ENCODE measurements at regions not wholly inside any gene's neighbourhood (a gene's known extent, or its start where the extent isn't known, plus 50 kb on each side); places are given as distances from the start of the nearest gene placed in this dataset.
A peak's percentile ranks its signal among the peaks of the same experiment; 100 is the strongest.
"Not testable (repeated sequence)": the region's sequence is repeated elsewhere in the genome, so short reads cannot be mapped to it uniquely, and the experiment has no call there.

DNA sequence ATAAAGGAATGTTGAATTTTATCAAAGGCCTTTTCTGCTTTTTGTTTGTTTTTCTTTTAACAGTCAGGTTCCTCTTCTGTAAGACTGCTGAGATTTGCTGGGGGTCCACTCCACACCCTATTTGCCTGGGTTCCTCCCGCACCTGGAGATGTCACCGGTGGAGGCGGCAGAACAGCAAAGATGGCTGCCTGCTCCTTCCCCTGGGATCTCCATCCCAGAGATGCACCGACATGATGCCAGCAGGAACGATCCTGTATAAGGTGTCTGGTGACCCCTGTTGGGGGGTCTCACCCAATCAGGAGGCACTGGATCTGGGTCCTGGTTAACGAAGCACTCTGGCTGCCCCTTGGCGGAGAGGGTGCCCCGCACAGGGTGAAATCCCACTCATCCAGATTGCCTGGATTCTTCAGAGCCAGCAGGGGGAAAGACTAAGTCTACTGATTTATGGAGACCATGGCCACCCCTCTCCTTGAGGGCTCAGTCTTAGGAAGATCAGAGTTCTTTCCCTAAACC lies 244.0 kb upstream of the MDGA2 start:
- TF ChIP-seq, protein P1, sequence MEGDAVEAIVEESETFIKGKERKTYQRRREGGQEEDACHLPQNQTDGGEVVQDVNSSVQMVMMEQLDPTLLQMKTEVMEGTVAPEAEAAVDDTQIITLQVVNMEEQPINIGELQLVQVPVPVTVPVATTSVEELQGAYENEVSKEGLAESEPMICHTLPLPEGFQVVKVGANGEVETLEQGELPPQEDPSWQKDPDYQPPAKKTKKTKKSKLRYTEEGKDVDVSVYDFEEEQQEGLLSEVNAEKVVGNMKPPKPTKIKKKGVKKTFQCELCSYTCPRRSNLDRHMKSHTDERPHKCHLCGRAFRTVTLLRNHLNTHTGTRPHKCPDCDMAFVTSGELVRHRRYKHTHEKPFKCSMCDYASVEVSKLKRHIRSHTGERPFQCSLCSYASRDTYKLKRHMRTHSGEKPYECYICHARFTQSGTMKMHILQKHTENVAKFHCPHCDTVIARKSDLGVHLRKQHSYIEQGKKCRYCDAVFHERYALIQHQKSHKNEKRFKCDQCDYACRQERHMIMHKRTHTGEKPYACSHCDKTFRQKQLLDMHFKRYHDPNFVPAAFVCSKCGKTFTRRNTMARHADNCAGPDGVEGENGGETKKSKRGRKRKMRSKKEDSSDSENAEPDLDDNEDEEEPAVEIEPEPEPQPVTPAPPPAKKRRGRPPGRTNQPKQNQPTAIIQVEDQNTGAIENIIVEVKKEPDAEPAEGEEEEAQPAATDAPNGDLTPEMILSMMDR (conservative IDR thresholded peaks at IDR 0.05; ENCODE audit: low read length), result no peak
- DNase-seq (ENCODE audit: low read depth), result no peak
- H3K4me3 ChIP-seq (ENCODE audit: low read length), result no peak overlapping the region

DNA sequence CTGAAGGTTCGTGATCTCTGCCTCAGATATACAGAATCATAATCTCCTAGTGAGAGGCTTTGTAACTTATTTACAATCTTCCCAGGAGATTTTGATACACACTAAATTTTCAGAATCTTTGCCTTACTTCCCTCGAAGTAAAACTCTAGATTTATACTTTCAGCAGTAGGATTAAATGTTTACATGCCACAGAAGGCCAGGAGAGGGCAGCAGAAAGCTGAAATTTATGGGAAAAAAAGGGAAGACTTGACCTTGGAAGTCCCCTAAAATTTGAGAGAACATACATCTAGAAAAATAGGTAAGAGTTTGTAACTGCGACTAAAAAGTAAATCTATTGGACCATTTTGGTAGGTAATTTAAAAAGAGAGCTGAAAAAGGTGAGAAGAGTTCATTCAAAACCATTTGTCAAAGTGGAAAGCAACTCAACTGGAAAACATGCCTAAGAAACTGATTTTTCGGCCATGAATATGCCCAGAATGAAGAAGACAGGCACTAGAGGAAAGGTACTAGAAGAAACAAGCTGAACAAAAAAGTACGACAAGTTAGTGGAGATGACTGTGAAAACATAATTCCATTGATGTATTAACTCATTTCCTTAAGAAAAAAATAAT lies 242.0 kb upstream of the MDGA2 start:
- H3K4me3 ChIP-seq (ENCODE audit: low read length), result no peak overlapping the region
- no peak for DNase-seq (ENCODE audit: low read depth)
- TF ChIP-seq, protein P1 (conservative IDR thresholded peaks at IDR 0.05; ENCODE audit: low read length), result peak; percentile 34

DNA sequence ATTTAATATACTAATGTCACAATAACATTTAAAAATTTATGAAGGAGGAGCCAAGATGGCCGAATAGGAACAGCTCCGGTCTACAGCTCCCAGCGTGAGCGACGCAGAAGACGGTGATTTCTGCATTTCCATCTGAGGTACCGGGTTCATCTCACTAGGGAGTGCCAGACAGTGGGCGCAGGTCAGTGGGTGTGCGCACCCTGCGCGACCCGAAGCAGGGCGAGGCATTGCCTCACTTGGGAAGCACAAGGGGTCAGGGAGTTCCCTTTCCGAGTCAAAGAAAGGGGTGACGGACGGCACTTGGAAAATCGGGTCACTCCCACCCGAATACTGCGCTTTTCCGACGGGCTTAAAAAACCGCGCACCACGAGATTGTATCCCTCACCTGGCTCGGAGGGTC lies 225.7 kb upstream of the MDGA2 start:
- H3K4me3 ChIP-seq (ENCODE audit: low read length); DNase-seq (ENCODE audit: low read depth): not testable (repeated sequence)

DNA sequence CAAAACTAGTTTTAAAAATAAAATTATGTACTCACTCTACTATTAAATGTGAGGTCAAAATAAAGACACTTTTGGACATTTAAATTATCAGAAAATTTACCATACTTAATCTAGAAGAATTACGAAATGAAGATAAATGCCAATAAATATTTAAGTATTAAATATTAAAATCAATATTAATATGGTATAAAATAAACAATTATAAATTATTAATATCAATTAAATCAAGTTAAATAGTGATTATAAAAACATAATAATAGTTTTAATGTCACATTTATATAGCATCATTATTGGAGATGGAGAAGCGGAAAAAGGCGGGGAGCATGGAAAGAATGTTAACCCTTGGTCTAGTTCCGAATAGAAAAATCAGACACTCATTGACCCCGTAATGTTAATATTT lies 224.3 kb upstream of the MDGA2 start:
- H3K4me3 ChIP-seq (ENCODE audit: low read length), result no peak overlapping the region
- TF ChIP-seq, protein P1 (conservative IDR thresholded peaks at IDR 0.05; ENCODE audit: low read length), result no peak
- DNase-seq (ENCODE audit: low read depth), result no peak

DNA sequence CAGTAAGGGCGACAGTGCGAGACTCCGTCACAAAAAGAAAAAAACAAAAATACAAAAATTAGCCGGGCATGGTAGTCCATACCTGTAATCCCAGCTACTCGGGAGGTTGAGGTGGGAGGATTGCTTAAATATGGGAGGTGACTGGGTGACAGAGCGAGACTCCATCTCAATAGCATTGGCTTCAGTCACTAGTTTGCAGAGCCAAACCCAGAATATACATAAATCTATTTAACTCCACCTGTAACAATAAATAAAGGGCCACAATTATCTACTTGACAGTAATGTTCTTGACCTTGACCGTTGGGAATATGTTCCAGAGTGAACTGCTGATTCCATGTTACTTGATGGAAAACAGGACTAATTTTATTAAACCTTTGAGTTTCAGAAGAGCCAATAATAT lies 198.9 kb upstream of the MDGA2 start:
- no peak overlapping the region for H3K4me3 ChIP-seq (ENCODE audit: low read length)
- TF ChIP-seq, protein P1 (conservative IDR thresholded peaks at IDR 0.05; ENCODE audit: low read length), result no peak
- no peak for DNase-seq (ENCODE audit: low read depth)

DNA sequence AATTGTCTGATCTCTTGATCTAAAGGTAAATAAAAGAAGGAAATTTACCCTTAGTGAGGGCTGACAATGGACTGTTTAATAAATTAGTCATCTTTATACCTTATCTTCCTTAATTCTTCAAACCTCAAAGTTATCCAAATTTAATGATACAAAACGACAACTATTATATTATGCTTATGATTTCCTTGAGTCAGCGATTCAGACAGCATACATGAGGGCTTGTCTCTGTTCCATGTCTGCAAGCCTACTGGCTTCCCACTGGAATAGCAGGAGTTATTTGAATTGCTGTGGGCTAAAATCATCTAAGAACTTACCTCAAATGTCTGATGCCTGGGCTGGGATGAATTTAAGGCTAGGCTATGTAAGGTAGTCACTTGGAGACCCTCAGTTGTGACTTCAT lies 197.2 kb upstream of the MDGA2 start:
- DNase-seq (ENCODE audit: low read depth), result no peak
- TF ChIP-seq, protein P1 (conservative IDR thresholded peaks at IDR 0.05; ENCODE audit: low read length), result no peak
- no peak overlapping the region for H3K4me3 ChIP-seq (ENCODE audit: low read length)

DNA sequence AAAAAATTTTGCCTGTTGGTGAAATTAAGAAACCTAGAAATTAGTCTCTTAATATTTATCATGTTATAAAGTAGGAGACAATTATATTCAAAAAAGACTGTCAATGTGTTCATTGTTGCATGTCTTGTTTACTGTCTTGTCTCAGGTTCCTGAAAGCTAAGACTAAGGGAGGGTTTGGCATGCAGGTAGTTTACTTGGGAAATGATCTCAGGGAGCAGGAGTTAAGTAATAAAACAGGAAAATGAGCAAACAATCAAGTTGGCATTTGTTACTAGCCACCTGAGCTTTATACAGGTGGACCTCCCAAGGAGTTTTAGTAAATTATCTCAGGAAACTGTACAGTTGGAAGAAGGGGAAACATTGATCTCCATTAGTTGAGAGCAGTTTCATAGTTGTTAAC lies 188.0 kb upstream of the MDGA2 start:
- no peak overlapping the region for H3K4me3 ChIP-seq (ENCODE audit: low read length)
- no peak for DNase-seq (ENCODE audit: low read depth)
- TF ChIP-seq, protein P1 (conservative IDR thresholded peaks at IDR 0.05; ENCODE audit: low read length), result no peak

All from AG10803 (cell line).